ENCODE measurements at regions not wholly inside any gene's neighbourhood (a gene's known extent, or its start where the extent isn't known, plus 50 kb on each side); places are given as distances from the start of the nearest gene placed in this dataset.
"Not testable (repeated sequence)": the region's sequence is repeated elsewhere in the genome, so short reads cannot be mapped to it uniquely, and the experiment has no call there.

- Histone ChIP-seq H3K9me3 (no peaks in the 10 kb centered on the region), H3K27ac (peak overlapping the region; percentile 82 to 83 (median 82)), H3K36me3 (no peaks in the 10 kb centered on the region), H3K27me3 (no peaks in the 10 kb centered on the region), H3K4me1 (peaks cover 2 to 32% (median 23%) of the 10 kb centered on the region in 4 donors), H3K4me3 (no peak overlapping the region)
- intact Hi-C loops (cut with DNase I; ENCODE audit: low total_unique reads) (no loop called here), in situ Hi-C loops (cut with MboI; ENCODE audit: low pct_ligation_motif_present in 1 of 4, low pct_unique_long_range_greater_than_20kb in 1 of 4, low sequenced_read_pairs in 3 of 4) (no loop called here)
- TF ChIP-seq POLR2AphosphoS5 (IDR thresholded peaks at IDR 0.05) (peak in 1 of 3 donors; percentile 22), POLR2A (IDR thresholded peaks at IDR 0.05) (no peak)
- 28% methylated on average over 3 of the region's 3 CpGs for WGBS, 2 donors (ENCODE audit: low coverage in 1 of 2)
- DNase-seq: peak; percentile 42
These were observed 158.2 kb upstream of the PTPRZ1 start for GRCh38 chr7:121714559-121715303.

GRCh38 chr7:121712961-121713360, 160.0 kb upstream of the PTPRZ1 start:
- peak; percentile 68 for DNase-seq
- intact Hi-C loops (cut with DNase I; ENCODE audit: low total_unique reads); H3K36me3 ChIP-seq; H3K27me3 ChIP-seq; H3K4me3 ChIP-seq; in situ Hi-C loops (cut with MboI; ENCODE audit: low pct_ligation_motif_present in 1 of 4, low pct_unique_long_range_greater_than_20kb in 1 of 4, low sequenced_read_pairs in 3 of 4); H3K9me3 ChIP-seq: not testable (repeated sequence)
- H3K4me1 ChIP-seq: peaks cover 2 to 32% (median 23%) of the 10 kb centered on the region in 4 donors
- WGBS, 2 donors (ENCODE audit: low coverage in 1 of 2): 40% methylated on average over 5 of the region's 5 CpGs; no CpG with 5 or more reads in 1 of the 2 donors
- peak overlapping the region; percentile 8 to 83 (median 52) for H3K27ac ChIP-seq

- 35 to 41% methylated on average over 2 of the region's 2 CpGs for WGBS, 2 donors (ENCODE audit: low coverage in 1 of 2)
- TF ChIP-seq CTCF (IDR thresholded peaks at IDR 0.05) (no peak), POLR2AphosphoS5 (IDR thresholded peaks at IDR 0.05) (no peak), POLR2A (IDR thresholded peaks at IDR 0.05) (no peak)
- no peaks in the 10 kb centered on the region for H3K9me3 ChIP-seq
These were observed 175.1 kb upstream of the PTPRZ1 start for GRCh38 chr7:121697731-121698316.

GRCh38 chr7:121696954-121697353, 176.0 kb upstream of the PTPRZ1 start:
- 90% methylated on average over 1 of the region's 1 CpG; no CpG with 5 or more reads in 1 of the 2 donors for WGBS, 2 donors (ENCODE audit: low coverage in 1 of 2)
- intact Hi-C loops (cut with DNase I; ENCODE audit: low total_unique reads) (no loop called here), in situ Hi-C loops (cut with MboI; ENCODE audit: low pct_ligation_motif_present in 1 of 4, low pct_unique_long_range_greater_than_20kb in 1 of 4, low sequenced_read_pairs in 3 of 4) (no loop called here)
- Histone ChIP-seq H3K9me3 (no peaks in the 10 kb centered on the region), H3K36me3 (no peaks in the 10 kb centered on the region), H3K27me3 (no peaks in the 10 kb centered on the region), H3K27ac (peak overlapping the region in 1 of 4 donors; percentile 20), H3K4me3 (no peak overlapping the region), H3K4me1 (peaks cover 0 to 9% (median 3%) of the 10 kb centered on the region in 4 donors)
- DNase-seq: no peak
- no peak for TF ChIP-seq POLR2A (IDR thresholded peaks at IDR 0.05)
- no peak for TF ChIP-seq POLR2AphosphoS5 (IDR thresholded peaks at IDR 0.05)
- no peak for TF ChIP-seq EP300 (IDR thresholded peaks at IDR 0.05; ENCODE audit: low read depth)
- no peak for TF ChIP-seq CTCF (IDR thresholded peaks at IDR 0.05)

More at GRCh38 chr7:121697731-121698316, 175.1 kb upstream of the PTPRZ1 start:
- Histone ChIP-seq H3K27ac (peak overlapping the region in 1 of 4 donors; percentile 20), H3K4me3 (no peak overlapping the region), H3K27me3 (no peaks in the 10 kb centered on the region), H3K4me1 (peaks cover 0 to 9% (median 3%) of the 10 kb centered on the region in 4 donors), H3K36me3 (no peaks in the 10 kb centered on the region)
- in situ Hi-C loops (cut with MboI; ENCODE audit: low pct_ligation_motif_present in 1 of 4, low pct_unique_long_range_greater_than_20kb in 1 of 4, low sequenced_read_pairs in 3 of 4): no loop called here
- DNase-seq: no peak
- intact Hi-C loops (cut with DNase I; ENCODE audit: low total_unique reads): no loop called here

GRCh38 chr7:121689749-121690148, 183.2 kb upstream of the PTPRZ1 start:
- no peak for DNase-seq
- WGBS, 2 donors (ENCODE audit: low coverage in 1 of 2): 75 to 79% methylated on average over 3 of the region's 3 CpGs
- Histone ChIP-seq H3K4me1 (no peaks in the 10 kb centered on the region), H3K4me3 (no peak overlapping the region), H3K27me3 (no peaks in the 10 kb centered on the region), H3K36me3 (no peaks in the 10 kb centered on the region), H3K9me3 (no peaks in the 10 kb centered on the region), H3K27ac (no peak overlapping the region)
- in situ Hi-C loops (cut with MboI; ENCODE audit: low pct_ligation_motif_present in 1 of 4, low pct_unique_long_range_greater_than_20kb in 1 of 4, low sequenced_read_pairs in 3 of 4): no loop called here
- TF ChIP-seq POLR2AphosphoS5 (IDR thresholded peaks at IDR 0.05): no peak
- TF ChIP-seq CTCF (IDR thresholded peaks at IDR 0.05): no peak
- no peak for TF ChIP-seq EP300 (IDR thresholded peaks at IDR 0.05; ENCODE audit: low read depth)
- TF ChIP-seq POLR2A (IDR thresholded peaks at IDR 0.05): no peak
- intact Hi-C loops (cut with DNase I; ENCODE audit: low total_unique reads): no loop called here

All from transverse colon (tissue), 4 donors.